ENCODE measurements at regions not wholly inside any gene's neighbourhood (a gene's known extent, or its start where the extent isn't known, plus 50 kb on each side); places are given as distances from the start of the nearest gene placed in this dataset.

DNA sequence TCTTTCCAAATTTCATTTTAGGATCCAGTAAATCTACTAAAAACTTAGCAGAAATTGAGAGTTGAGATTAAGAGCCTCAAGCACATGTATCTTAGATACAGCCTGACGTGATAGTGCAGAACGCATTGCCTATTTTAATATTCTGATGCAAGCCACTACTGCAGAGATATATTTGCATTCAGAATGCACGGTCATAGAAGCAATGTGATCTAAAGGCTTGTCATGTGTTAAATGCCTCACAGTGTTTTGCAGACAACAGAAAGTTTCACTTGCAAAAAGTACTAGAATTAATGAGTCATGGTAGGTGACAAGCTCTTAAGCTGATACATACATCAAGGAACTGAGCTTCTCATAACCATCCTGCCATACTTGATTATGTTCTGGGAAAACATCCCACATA, 886.7 kb upstream of the CHAC2 start:
- Histone ChIP-seq H3K36me3 (replicated peaks; ENCODE audit: insufficient read depth, low read length) (no peaks in the 10 kb centered on the region), H3K27ac (ENCODE audit: low read length) (no peak overlapping the region), H4K20me1 (ENCODE audit: insufficient read depth, low read length) (no peaks in the 10 kb centered on the region), H3K79me2 (ENCODE audit: low read length) (no peaks in the 10 kb centered on the region), H3K4me3 (ENCODE audit: low read length) (no peak overlapping the region), H2AFZ (ENCODE audit: low read length) (no peak overlapping the region), H3K4me1 (ENCODE audit: low read length) (no peaks in the 10 kb centered on the region), H3F3A (ENCODE audit: insufficient read depth, low read length) (no peaks in the 10 kb centered on the region), H3K9me3 (replicated peaks; ENCODE audit: insufficient read depth, low read length) (no peaks in the 10 kb centered on the region), H3K4me2 (ENCODE audit: low read depth, low read length) (no peak overlapping the region), H3K27me3 (replicated peaks; ENCODE audit: insufficient read depth, low read length) (no peaks in the 10 kb centered on the region), H3K9me2 (replicated peaks; ENCODE audit: insufficient read depth, low read length) (no peaks in the 10 kb centered on the region), H3K9ac (ENCODE audit: low read length) (no peak overlapping the region)
- TF ChIP-seq EZH2phosphoT487 (IDR thresholded peaks at IDR 0.05; ENCODE audit: low read length) (no peak), CTCF (IDR thresholded peaks at IDR 0.05; ENCODE audit: low read length) (no peak), EZH2 (optimal IDR thresholded peaks at IDR 0.05; ENCODE audit: low read depth, low read length) (no peak)
- no peak for DNase-seq

DNA sequence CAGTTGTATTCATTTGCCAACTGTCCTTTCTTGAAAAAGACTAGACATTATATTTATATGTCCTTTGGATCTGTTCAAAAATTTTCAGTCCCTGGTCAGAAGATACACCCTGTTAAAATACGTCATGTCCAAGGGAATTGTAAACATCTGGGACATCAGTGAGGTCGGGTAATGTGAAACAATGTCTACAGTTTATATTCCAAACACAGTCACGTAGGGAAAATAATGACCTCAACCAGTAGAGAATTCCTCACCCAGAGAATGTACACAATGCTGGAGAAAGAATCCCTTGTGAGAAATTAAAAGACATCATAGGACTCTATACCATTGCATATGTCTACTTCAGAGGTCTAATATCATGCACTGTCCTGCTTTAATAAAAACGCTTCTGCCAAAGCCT, 888.0 kb upstream of the CHAC2 start:
- Histone ChIP-seq H3K9me2 (replicated peaks; ENCODE audit: insufficient read depth, low read length) (no peaks in the 10 kb centered on the region), H3K4me2 (ENCODE audit: low read depth, low read length) (no peak overlapping the region), H3K36me3 (replicated peaks; ENCODE audit: insufficient read depth, low read length) (no peaks in the 10 kb centered on the region), H3K9me3 (replicated peaks; ENCODE audit: insufficient read depth, low read length) (no peaks in the 10 kb centered on the region), H3K27ac (ENCODE audit: low read length) (no peak overlapping the region), H3F3A (ENCODE audit: insufficient read depth, low read length) (no peaks in the 10 kb centered on the region), H3K27me3 (replicated peaks; ENCODE audit: insufficient read depth, low read length) (no peaks in the 10 kb centered on the region), H3K4me3 (ENCODE audit: low read length) (no peak overlapping the region), H4K20me1 (ENCODE audit: insufficient read depth, low read length) (no peaks in the 10 kb centered on the region), H2AFZ (ENCODE audit: low read length) (no peak overlapping the region), H3K9ac (ENCODE audit: low read length) (no peak overlapping the region), H3K79me2 (ENCODE audit: low read length) (no peaks in the 10 kb centered on the region), H3K4me1 (ENCODE audit: low read length) (no peaks in the 10 kb centered on the region)
- DNase-seq = no peak
- TF ChIP-seq CTCF (IDR thresholded peaks at IDR 0.05; ENCODE audit: low read length) = no peak
- TF ChIP-seq EZH2phosphoT487 (IDR thresholded peaks at IDR 0.05; ENCODE audit: low read length) = no peak

- Histone ChIP-seq H3K4me1 (ENCODE audit: low read length) (no peaks in the 10 kb centered on the region), H3K36me3 (replicated peaks; ENCODE audit: insufficient read depth, low read length) (no peaks in the 10 kb centered on the region), H3K9me2 (replicated peaks; ENCODE audit: insufficient read depth, low read length) (no peaks in the 10 kb centered on the region), H3K9me3 (replicated peaks; ENCODE audit: insufficient read depth, low read length) (no peaks in the 10 kb centered on the region), H4K20me1 (ENCODE audit: insufficient read depth, low read length) (no peaks in the 10 kb centered on the region), H3K27me3 (replicated peaks; ENCODE audit: insufficient read depth, low read length) (no peaks in the 10 kb centered on the region), H3K79me2 (ENCODE audit: low read length) (no peaks in the 10 kb centered on the region), H3K27ac (ENCODE audit: low read length) (no peak overlapping the region), H2AFZ (ENCODE audit: low read length) (no peak overlapping the region), H3K4me3 (ENCODE audit: low read length) (no peak overlapping the region), H3K4me2 (ENCODE audit: low read depth, low read length) (no peak overlapping the region), H3F3A (ENCODE audit: insufficient read depth, low read length) (no peaks in the 10 kb centered on the region), H3K9ac (ENCODE audit: low read length) (no peak overlapping the region)
- DNase-seq = no peak
- TF ChIP-seq EZH2 (optimal IDR thresholded peaks at IDR 0.05; ENCODE audit: low read depth, low read length) (no peak), CTCF (IDR thresholded peaks at IDR 0.05; ENCODE audit: low read length) (no peak), EZH2phosphoT487 (IDR thresholded peaks at IDR 0.05; ENCODE audit: low read length) (no peak)
These were observed 889.9 kb upstream of the CHAC2 start for GRCh38 chr2:52877703-52878102.
